Uterus (tissue), 3 donors: ENCODE measurements at regions not wholly inside any gene's neighbourhood (a gene's known extent, or its start where the extent isn't known, plus 50 kb on each side); places are given as distances from the start of the nearest gene placed in this dataset.

Source experiments
- DNase-seq, 2 donors: peaks; one replicate each; pipeline ENCODE4 v3.0.0-alpha.2; 2019 to 2020
- H3K27ac ChIP-seq, 2 donors: fragments of 200-600 bp; sonication (generic); 1 replicate in 1 of 2; 2 replicates in 1 of 2; pipeline ENCODE4 v1.5.1; 2016 to 2018
- H3K27me3 ChIP-seq, 2 donors: fragments of 200-600 bp; sonication (generic); one replicate each; pipeline ENCODE4 v1.5.1; 2018 to 2019; ENCODE audit warnings: control low read depth in 1 of 2
- H3K36me3 ChIP-seq, 2 donors: fragments of 200-600 bp; sonication (generic); one replicate each; pipeline ENCODE4 v1.5.1; 2019; ENCODE audit warnings: control low read depth in 1 of 2
- H3K4me1 ChIP-seq, 2 donors: fragments of 200-600 bp; sonication (generic); one replicate each; pipeline ENCODE4 v1.5.1; 2018 to 2019; ENCODE audit warnings: control low read depth in 1 of 2
- H3K4me3 ChIP-seq, 2 donors: fragments of 200-600 bp; sonication (generic); 1 replicate in 1 of 2; 2 replicates in 1 of 2; pipeline ENCODE4 v1.5.1; 2018 to 2019; ENCODE audit warnings: mild to moderate bottlenecking in 1 of 2
- H3K9me3 ChIP-seq, 2 donors: fragments of 200-600 bp; sonication (generic); one replicate each; pipeline ENCODE4 v1.5.1; 2019; ENCODE audit warnings: control low read depth in 1 of 2
- POLR2A ChIP-seq, 2 donors: fragments of 450-650 bp; IDR thresholded peaks; one replicate each; pipeline ENCODE4 v1.6.1; 2016; ENCODE audit warnings: antibody characterized with exemption in 2 of 2, mild to moderate bottlenecking in 1 of 2, moderate library complexity in 1 of 2
- intact Hi-C: fragments of 100-400 bp; cut with DNase I; formaldehyde crosslinking; loops from one replicate; pipeline ENCODE4 v1.15.1; 2023; ENCODE audit warnings: low total_unique reads
- TF ChIP-seq, protein P1 (sequence below), 4 experiments: fragments of 200-600 bp in 2 of 4; fragments of 450-650 bp in 2 of 4; sonication (generic) in 2 of 4; IDR thresholded peaks; one replicate each; pipeline ENCODE4 v1.5.1; 2016 to 2019; ENCODE audit warnings: antibody characterized with exemption in 4 of 4, mild to moderate bottlenecking in 2 of 4, moderate library complexity in 1 of 4
- donor health status: DM: yes; HTN: yes; CAD: no.

GRCh38 chr5:158284242-158284641, 425.3 kb upstream of the CLINT1 start:
- intact Hi-C loops = no loop called here
- no peak for TF ChIP-seq POLR2A (IDR thresholded peaks at IDR 0.05)
- TF ChIP-seq, protein P1, sequence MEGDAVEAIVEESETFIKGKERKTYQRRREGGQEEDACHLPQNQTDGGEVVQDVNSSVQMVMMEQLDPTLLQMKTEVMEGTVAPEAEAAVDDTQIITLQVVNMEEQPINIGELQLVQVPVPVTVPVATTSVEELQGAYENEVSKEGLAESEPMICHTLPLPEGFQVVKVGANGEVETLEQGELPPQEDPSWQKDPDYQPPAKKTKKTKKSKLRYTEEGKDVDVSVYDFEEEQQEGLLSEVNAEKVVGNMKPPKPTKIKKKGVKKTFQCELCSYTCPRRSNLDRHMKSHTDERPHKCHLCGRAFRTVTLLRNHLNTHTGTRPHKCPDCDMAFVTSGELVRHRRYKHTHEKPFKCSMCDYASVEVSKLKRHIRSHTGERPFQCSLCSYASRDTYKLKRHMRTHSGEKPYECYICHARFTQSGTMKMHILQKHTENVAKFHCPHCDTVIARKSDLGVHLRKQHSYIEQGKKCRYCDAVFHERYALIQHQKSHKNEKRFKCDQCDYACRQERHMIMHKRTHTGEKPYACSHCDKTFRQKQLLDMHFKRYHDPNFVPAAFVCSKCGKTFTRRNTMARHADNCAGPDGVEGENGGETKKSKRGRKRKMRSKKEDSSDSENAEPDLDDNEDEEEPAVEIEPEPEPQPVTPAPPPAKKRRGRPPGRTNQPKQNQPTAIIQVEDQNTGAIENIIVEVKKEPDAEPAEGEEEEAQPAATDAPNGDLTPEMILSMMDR (IDR thresholded peaks at IDR 0.05) = no peak
- DNase-seq = no peak

DNA sequence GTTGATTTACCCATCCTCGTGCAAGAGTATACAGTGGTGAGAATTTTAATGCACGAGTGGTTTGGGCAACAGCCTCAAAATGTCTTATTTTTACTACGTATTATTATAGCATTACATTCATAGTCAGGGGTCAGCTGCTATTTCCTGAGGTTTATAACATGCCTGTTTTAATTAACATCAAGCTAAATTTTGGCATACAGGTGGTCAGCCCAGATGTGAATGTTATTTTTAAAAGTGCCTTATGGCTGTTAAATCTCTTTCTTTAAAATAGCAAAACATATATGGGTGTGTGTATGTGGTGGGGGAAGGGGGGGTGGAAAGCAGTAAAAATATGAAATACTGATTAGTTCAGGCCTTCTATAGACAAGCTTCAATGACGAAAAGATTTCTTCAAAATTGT, 424.5 kb upstream of the CLINT1 start:
- intact Hi-C loops = no loop called here
- DNase-seq = no peak
- Histone ChIP-seq H3K9me3 (no peaks in the 10 kb centered on the region), H3K27me3 (no peaks in the 10 kb centered on the region), H3K4me1 (no peaks in the 10 kb centered on the region), H3K27ac (no peak overlapping the region), H3K36me3 (no peaks in the 10 kb centered on the region), H3K4me3 (no peak overlapping the region)
- TF ChIP-seq, protein P1 (IDR thresholded peaks at IDR 0.05) = no peak
- TF ChIP-seq POLR2A (IDR thresholded peaks at IDR 0.05) = no peak

More at GRCh38 chr5:158284242-158284641, 425.3 kb upstream of the CLINT1 start:
- no peaks in the 10 kb centered on the region for H3K36me3 ChIP-seq
- no peak overlapping the region for H3K4me3 ChIP-seq
- no peaks in the 10 kb centered on the region for H3K27me3 ChIP-seq
- no peaks in the 10 kb centered on the region for H3K4me1 ChIP-seq
- H3K27ac ChIP-seq = no peak overlapping the region
- no peaks in the 10 kb centered on the region for H3K9me3 ChIP-seq

DNA sequence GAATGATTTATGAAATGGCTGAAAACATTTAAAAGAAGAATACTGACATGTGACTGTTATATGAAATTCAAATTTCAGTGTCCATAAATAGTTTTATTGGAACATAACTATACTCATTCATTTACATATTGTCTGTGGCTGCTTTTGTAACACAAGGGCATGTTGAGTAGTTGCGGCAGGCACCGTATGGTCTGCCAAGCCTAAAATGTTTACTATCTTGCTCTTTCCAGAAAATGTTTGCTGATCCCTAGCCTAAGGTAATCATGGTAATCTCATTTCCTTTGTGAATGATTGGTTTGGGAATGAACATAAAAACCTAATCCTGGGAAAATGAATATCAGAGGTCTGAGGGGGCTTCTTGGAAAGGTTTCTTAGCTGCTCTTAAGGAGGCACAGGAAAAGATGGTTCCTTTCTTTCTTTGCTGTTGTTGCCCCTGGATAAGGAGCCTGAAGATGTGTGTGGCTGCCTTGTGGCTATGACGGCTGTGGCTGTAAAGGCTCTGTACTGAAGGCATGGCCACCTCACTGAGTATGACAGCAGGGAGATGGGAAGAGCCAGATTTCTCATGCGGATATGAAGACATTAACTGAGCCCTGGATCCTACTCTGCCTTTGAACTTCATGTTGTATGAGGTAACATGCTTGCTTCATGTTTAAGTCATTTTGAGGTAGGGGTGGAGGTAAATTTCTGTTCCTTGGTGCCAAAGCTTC, 419.4 kb upstream of the CLINT1 start:
- DNase-seq = no peak
- intact Hi-C loops = no loop called here
- Histone ChIP-seq H3K27me3 (no peaks in the 10 kb centered on the region), H3K36me3 (no peaks in the 10 kb centered on the region), H3K4me1 (no peaks in the 10 kb centered on the region), H3K4me3 (no peak overlapping the region), H3K9me3 (no peaks in the 10 kb centered on the region), H3K27ac (no peak overlapping the region)
- TF ChIP-seq, protein P1 (IDR thresholded peaks at IDR 0.05) = no peak
- no peak for TF ChIP-seq POLR2A (IDR thresholded peaks at IDR 0.05)

DNA sequence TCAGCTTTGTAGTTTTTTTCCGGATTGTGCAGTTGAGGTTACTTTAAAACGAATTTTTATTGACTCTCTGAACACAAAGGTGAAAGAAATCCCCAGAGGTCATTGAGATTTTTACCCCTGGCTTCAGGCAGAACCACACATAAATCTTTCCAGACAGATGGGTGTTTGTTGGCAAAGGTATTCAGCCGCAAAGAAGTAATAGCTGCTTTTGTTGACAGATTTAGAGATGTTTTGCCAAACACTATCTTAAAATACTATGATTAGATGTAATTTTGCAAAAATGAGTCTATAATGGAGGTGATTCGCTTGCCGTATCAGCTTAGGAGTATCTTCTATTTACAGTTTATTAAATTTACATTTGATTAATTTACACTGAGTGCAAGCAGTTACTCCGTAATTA, 418.3 kb upstream of the CLINT1 start:
- Histone ChIP-seq H3K27ac (no peak overlapping the region), H3K4me3 (no peak overlapping the region), H3K9me3 (no peaks in the 10 kb centered on the region), H3K36me3 (no peaks in the 10 kb centered on the region), H3K4me1 (no peaks in the 10 kb centered on the region), H3K27me3 (no peaks in the 10 kb centered on the region)
- TF ChIP-seq POLR2A (IDR thresholded peaks at IDR 0.05) = no peak
- TF ChIP-seq, protein P1 (IDR thresholded peaks at IDR 0.05) = no peak
- intact Hi-C loops = no loop called here
- no peak for DNase-seq

GRCh38 chr5:158276692-158277091, 417.7 kb upstream of the CLINT1 start:
- DNase-seq = no peak
- Histone ChIP-seq H3K4me3 (no peak overlapping the region), H3K9me3 (no peaks in the 10 kb centered on the region), H3K27me3 (no peaks in the 10 kb centered on the region), H3K27ac (no peak overlapping the region), H3K4me1 (no peaks in the 10 kb centered on the region), H3K36me3 (no peaks in the 10 kb centered on the region)
- TF ChIP-seq POLR2A (IDR thresholded peaks at IDR 0.05) = no peak
- TF ChIP-seq, protein P1 (IDR thresholded peaks at IDR 0.05) = no peak
- intact Hi-C loops = no loop called here
